ENCODE measurements at regions not wholly inside any gene's neighbourhood (a gene's known extent, or its start where the extent isn't known, plus 50 kb on each side); places are given as distances from the start of the nearest gene placed in this dataset.
A peak's percentile ranks its signal among the peaks of the same experiment; 100 is the strongest.

GRCh38 chr6:18973251-18973650 is 586.1 kb downstream of the RNF144B start:
- no peak for DNase-seq

- DNase-seq = no peak
Measured at GRCh38 chr6:18976091-18976490, 588.9 kb downstream of the RNF144B start.

- DNase-seq = no peak
Measured at GRCh38 chr6:18976966-18977365, 589.8 kb downstream of the RNF144B start.

GRCh38 chr6:18978337-18979128 is 591.4 kb downstream of the RNF144B start:
- no peak for DNase-seq

- DNase-seq = no peak
Measured at GRCh38 chr6:18985061-18985460, 597.9 kb downstream of the RNF144B start.

- DNase-seq = no peak
Measured at GRCh38 chr6:18985996-18986395, 598.8 kb downstream of the RNF144B start.

- DNase-seq = no peak
Measured at GRCh38 chr6:18988636-18989035, 601.5 kb downstream of the RNF144B start.

- peak; percentile 39 for DNase-seq
Measured at GRCh38 chr6:18990059-18990978, 603.2 kb downstream of the RNF144B start.

GRCh38 chr6:18997375-18997826 is 610.3 kb downstream of the RNF144B start:
- DNase-seq = peak; percentile 25

- no peak for DNase-seq
Measured at GRCh38 chr6:19002976-19003560, 615.9 kb downstream of the RNF144B start.

- no peak for DNase-seq
Measured at GRCh38 chr6:19004176-19004575, 617.0 kb downstream of the RNF144B start.

- no peak for DNase-seq
Measured at GRCh38 chr6:19009769-19010168, 622.6 kb downstream of the RNF144B start.

- DNase-seq = no peak
Measured at GRCh38 chr6:19013026-19013705, 626.0 kb downstream of the RNF144B start.

GRCh38 chr6:19024737-19025136 is 637.6 kb downstream of the RNF144B start:
- DNase-seq = no peak

- DNase-seq = no peak
Measured at GRCh38 chr6:19028201-19028600, 641.1 kb downstream of the RNF144B start.

- DNase-seq = no peak
Measured at GRCh38 chr6:19032591-19033295, 645.6 kb downstream of the RNF144B start.

GRCh38 chr6:19033683-19034082 is 646.5 kb downstream of the RNF144B start:
- no peak for DNase-seq

- DNase-seq = no peak
Measured at GRCh38 chr6:19034986-19035385, 647.8 kb downstream of the RNF144B start.

- no peak for DNase-seq
Measured at GRCh38 chr6:19035461-19036195, 648.5 kb downstream of the RNF144B start.

- no peak for DNase-seq
Measured at GRCh38 chr6:19036196-19036555, 649.0 kb downstream of the RNF144B start.

GRCh38 chr6:19037607-19038006 is 650.5 kb downstream of the RNF144B start:
- DNase-seq = no peak

- DNase-seq = no peak
Measured at GRCh38 chr6:19039287-19039686, 652.1 kb downstream of the RNF144B start.
